HEK293 (cell line): ENCODE measurements at regions not wholly inside any gene's neighbourhood (a gene's known extent, or its start where the extent isn't known, plus 50 kb on each side); places are given as distances from the start of the nearest gene placed in this dataset.

Experiments
- CTCF ChIA-PET: fragments of 350-600 bp; formaldehyde crosslinking; extraction: SDS; loops from one replicate; lab custom pipeline; 2021; ENCODE audit warnings: antibody characterized with exemption; lab: Yijun Ruan, JAX
- POLR2A ChIA-PET: fragments of 300-600 bp; formaldehyde crosslinking; extraction: SDS; loops from one replicate; lab custom pipeline; 2020; ENCODE audit warnings: antibody characterized with exemption, inconsistent platforms; lab: Yijun Ruan, JAX
- H3K27ac ChIP-seq: fragments of 200-500 bp; sonication (Bioruptor generic); 2 replicates; pipeline ENCODE4 v1.5.1; 2014; ENCODE audit warnings: low read depth, low read length, control low read depth, inconsistent platforms; ENCODE audit errors: extremely low read depth
- H3K36me3 ChIP-seq, 2 experiments: fragments of 200-500 bp in 1 of 2; sonication (Bioruptor generic) in 1 of 2; 1 replicate in 1 of 2; 2 replicates in 1 of 2; pipeline ENCODE4 v1.5.1; 2014 to 2017; ENCODE audit warnings: inconsistent platforms in 2 of 2, low read length in 2 of 2; ENCODE audit not compliant: control insufficient read depth in 2 of 2, insufficient read depth in 1 of 2
- H3K4me1 ChIP-seq: fragments of 200-500 bp; sonication (Bioruptor generic); 2 replicates; pipeline ENCODE4 v1.5.1; 2014; ENCODE audit warnings: mild to moderate bottlenecking, low read length, inconsistent platforms; ENCODE audit not compliant: control insufficient read depth, insufficient read depth
- H3K4me3 ChIP-seq: 2 replicates; pipeline ENCODE4 v1.5.1; 2011; ENCODE audit warnings: low read depth, mild to moderate bottlenecking, control low read depth, low read length, moderate library complexity
- H3K9me3 ChIP-seq: fragments of 200-500 bp; sonication (Bioruptor generic); 2 replicates; pipeline ENCODE4 v1.5.1; 2014; ENCODE audit warnings: low read depth, low read length, inconsistent platforms; ENCODE audit not compliant: control insufficient read depth, insufficient read depth
- CTCF ChIP-seq: fragments of 450-650 bp; formaldehyde crosslinking; IDR thresholded peaks from 2 replicates; pipeline ENCODE4 v1.5.1; 2016; ENCODE audit warnings: missing biosample characterization, missing genetic modification characterization
- GFI1B ChIP-seq: fragments of 450-650 bp; formaldehyde crosslinking; IDR thresholded peaks from 2 replicates; pipeline ENCODE4 v1.5.1; 2016; ENCODE audit warnings: missing biosample characterization, missing genetic modification characterization
- GLIS1 ChIP-seq: fragments of 450-650 bp; formaldehyde crosslinking; IDR thresholded peaks from 2 replicates; pipeline ENCODE4 v1.5.1; 2016; ENCODE audit warnings: missing biosample characterization, missing genetic modification characterization
- MEIS1 ChIP-seq: sonication (generic); formaldehyde crosslinking; IDR thresholded peaks from 2 replicates; pipeline ENCODE4 v1.8.1; 2022; ENCODE audit warnings: missing genetic modification reagents, mild to moderate bottlenecking, borderline replicate concordance
- PATZ1 ChIP-seq: fragments of 450-650 bp; formaldehyde crosslinking; IDR thresholded peaks from 2 replicates; pipeline ENCODE4 v1.5.1; 2016; ENCODE audit warnings: missing biosample characterization, missing genetic modification characterization
- SP2 ChIP-seq: fragments of 450-650 bp; formaldehyde crosslinking; IDR thresholded peaks from 2 replicates; pipeline ENCODE4 v1.5.1; 2016; ENCODE audit warnings: missing biosample characterization, missing genetic modification characterization
- ZBTB10 ChIP-seq: fragments of 450-650 bp; formaldehyde crosslinking; IDR thresholded peaks from 2 replicates; pipeline ENCODE4 v1.5.1; 2016; ENCODE audit warnings: missing biosample characterization, missing genetic modification characterization
- ZBTB44 ChIP-seq: fragments of 450-650 bp; IDR thresholded peaks from 2 replicates; pipeline ENCODE4 v1.5.1; 2018; ENCODE audit warnings: missing biosample characterization, mild to moderate bottlenecking, missing genetic modification characterization
- ZBTB48 ChIP-seq: fragments of 450-650 bp; formaldehyde crosslinking; IDR thresholded peaks from 2 replicates; pipeline ENCODE4 v1.5.1; 2016; ENCODE audit warnings: missing biosample characterization, missing genetic modification characterization
- ZNF16 ChIP-seq: fragments of 450-650 bp; formaldehyde crosslinking; IDR thresholded peaks from 2 replicates; pipeline ENCODE4 v1.5.1; 2016; ENCODE audit warnings: low read depth, missing biosample characterization, missing genetic modification characterization
- ZNF248 ChIP-seq: fragments of 450-650 bp; formaldehyde crosslinking; IDR thresholded peaks from 2 replicates; pipeline ENCODE4 v1.5.1; 2017; ENCODE audit warnings: missing biosample characterization, missing genetic modification characterization
- ZNF423 ChIP-seq: fragments of 450-650 bp; formaldehyde crosslinking; IDR thresholded peaks from 2 replicates; pipeline ENCODE4 v1.5.1; 2016; ENCODE audit warnings: missing biosample characterization, missing genetic modification characterization
- ZNF449 ChIP-seq: fragments of 450-650 bp; formaldehyde crosslinking; IDR thresholded peaks from 2 replicates; pipeline ENCODE4 v1.5.1; 2017; ENCODE audit warnings: missing biosample characterization, mild to moderate bottlenecking, missing genetic modification characterization, moderate library complexity
- ZNF488 ChIP-seq: fragments of 450-650 bp; formaldehyde crosslinking; IDR thresholded peaks from 2 replicates; pipeline ENCODE4 v1.5.1; 2016; ENCODE audit warnings: missing biosample characterization, missing genetic modification characterization
- ZNF621 ChIP-seq: fragments of 450-650 bp; formaldehyde crosslinking; IDR thresholded peaks from 2 replicates; pipeline ENCODE4 v1.5.1; 2017; ENCODE audit warnings: missing biosample characterization, missing genetic modification characterization
- ZNF664 ChIP-seq: fragments of 450-650 bp; formaldehyde crosslinking; IDR thresholded peaks from 2 replicates; pipeline ENCODE4 v1.5.1; 2016; ENCODE audit warnings: missing biosample characterization, missing genetic modification characterization
- ZSCAN23 ChIP-seq: fragments of 450-650 bp; formaldehyde crosslinking; IDR thresholded peaks from 2 replicates; pipeline ENCODE4 v1.5.1; 2016; ENCODE audit warnings: missing biosample characterization, missing genetic modification characterization

- no peaks in the 10 kb centered on the region for H3K4me1 ChIP-seq
- no peak overlapping the region for H3K27ac ChIP-seq
- H3K36me3 ChIP-seq: no peaks in the 10 kb centered on the region
- CTCF ChIA-PET: no interaction called here
- POLR2A ChIA-PET: no interaction called here
- H3K9me3 ChIP-seq: no peaks in the 10 kb centered on the region
- no peak for TF ChIP-seq ZNF423 (tag by site-specific recombination)
- no peak for TF ChIP-seq ZNF16 (tag by site-specific recombination)
- TF ChIP-seq, all 188 proteins: peak for 0
- H3K4me3 ChIP-seq: no peak overlapping the region
Measured at GRCh38 chr3:5431146-5431545, 243.6 kb downstream of the EDEM1 start.

GRCh38 chr3:5431811-5432378 is 244.4 kb downstream of the EDEM1 start:
- Histone ChIP-seq H3K9me3 (no peaks in the 10 kb centered on the region), H3K4me1 (no peaks in the 10 kb centered on the region), H3K27ac (no peak overlapping the region), H3K4me3 (no peak overlapping the region), H3K36me3 (no peaks in the 10 kb centered on the region)
- POLR2A ChIA-PET: no interaction called here
- CTCF ChIA-PET: no interaction called here
- no peak for TF ChIP-seq ZBTB10 (tag by site-specific recombination)
- TF ChIP-seq ZNF488: no peak
- TF ChIP-seq MEIS1 (CRISPR knock-in tag): no peak
- no peak for TF ChIP-seq ZNF248 (tag by site-specific recombination)
- no peak for TF ChIP-seq PATZ1
- TF ChIP-seq ZNF664 (tag by site-specific recombination): no peak
- TF ChIP-seq GLIS1: no peak
- TF ChIP-seq CTCF (tag by site-specific recombination): no peak
- no peak for TF ChIP-seq ZBTB48 (tag by site-specific recombination)
- TF ChIP-seq SP2 (tag by site-specific recombination): no peak
- TF ChIP-seq GFI1B (tag by site-specific recombination): no peak
- TF ChIP-seq ZSCAN23 (tag by site-specific recombination): no peak
- TF ChIP-seq ZNF621 (tag by site-specific recombination): no peak
- TF ChIP-seq ZNF449: no peak
- no peak for TF ChIP-seq ZBTB44
